ENCODE measurements at regions not wholly inside any gene's neighbourhood (a gene's known extent, or its start where the extent isn't known, plus 50 kb on each side); places are given as distances from the start of the nearest gene placed in this dataset.

DNA sequence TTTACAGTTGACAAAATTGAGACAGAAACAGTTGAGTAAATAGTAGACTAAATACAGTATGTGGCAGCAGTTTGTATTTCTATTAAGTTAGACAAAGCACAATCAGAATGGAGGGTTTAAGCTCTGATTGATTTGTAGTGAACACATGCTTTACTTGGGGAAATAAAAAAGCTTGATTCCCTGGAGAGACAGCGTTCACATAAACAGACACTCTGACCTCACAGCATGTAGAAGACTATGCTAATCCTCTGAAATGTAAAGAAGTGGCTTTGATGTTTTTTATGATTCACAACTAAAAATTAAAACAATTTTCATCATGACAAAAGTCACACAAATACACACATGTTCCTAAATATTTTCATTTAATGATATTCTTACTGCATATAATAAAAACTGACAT is 126.9 kb upstream of the FAM83B start:
- TF ChIP-seq, protein P1, sequence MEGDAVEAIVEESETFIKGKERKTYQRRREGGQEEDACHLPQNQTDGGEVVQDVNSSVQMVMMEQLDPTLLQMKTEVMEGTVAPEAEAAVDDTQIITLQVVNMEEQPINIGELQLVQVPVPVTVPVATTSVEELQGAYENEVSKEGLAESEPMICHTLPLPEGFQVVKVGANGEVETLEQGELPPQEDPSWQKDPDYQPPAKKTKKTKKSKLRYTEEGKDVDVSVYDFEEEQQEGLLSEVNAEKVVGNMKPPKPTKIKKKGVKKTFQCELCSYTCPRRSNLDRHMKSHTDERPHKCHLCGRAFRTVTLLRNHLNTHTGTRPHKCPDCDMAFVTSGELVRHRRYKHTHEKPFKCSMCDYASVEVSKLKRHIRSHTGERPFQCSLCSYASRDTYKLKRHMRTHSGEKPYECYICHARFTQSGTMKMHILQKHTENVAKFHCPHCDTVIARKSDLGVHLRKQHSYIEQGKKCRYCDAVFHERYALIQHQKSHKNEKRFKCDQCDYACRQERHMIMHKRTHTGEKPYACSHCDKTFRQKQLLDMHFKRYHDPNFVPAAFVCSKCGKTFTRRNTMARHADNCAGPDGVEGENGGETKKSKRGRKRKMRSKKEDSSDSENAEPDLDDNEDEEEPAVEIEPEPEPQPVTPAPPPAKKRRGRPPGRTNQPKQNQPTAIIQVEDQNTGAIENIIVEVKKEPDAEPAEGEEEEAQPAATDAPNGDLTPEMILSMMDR (conservative IDR thresholded peaks at IDR 0.05; ENCODE audit: low read depth in 2 of 2) = no peak
- TF ChIP-seq POLR2AphosphoS5 (IDR thresholded peaks at IDR 0.05; ENCODE audit: low read depth) (no peak), EZH2phosphoT487 (IDR thresholded peaks at IDR 0.05; ENCODE audit: unreplicated experiment) (no peak), EZH2 (IDR thresholded peaks at IDR 0.05; ENCODE audit: low read depth, unreplicated experiment) (no peak), CREB1 (CRISPR knock-in tag; IDR thresholded peaks at IDR 0.05; ENCODE audit: low read depth) (no peak), ZNF114 (CRISPR knock-in tag; IDR thresholded peaks at IDR 0.05) (no peak), JUNB (IDR thresholded peaks at IDR 0.05; ENCODE audit: unreplicated experiment) (no peak), NANOG (IDR thresholded peaks at IDR 0.05; ENCODE audit: borderline replicate concordance) (no peak), STAT1 (IDR thresholded peaks at IDR 0.05; ENCODE audit: unreplicated experiment) (no peak), ZNF331 (CRISPR knock-in tag; IDR thresholded peaks at IDR 0.05; ENCODE audit: low read depth) (no peak)
- TF ChIP-seq, protein P2, sequence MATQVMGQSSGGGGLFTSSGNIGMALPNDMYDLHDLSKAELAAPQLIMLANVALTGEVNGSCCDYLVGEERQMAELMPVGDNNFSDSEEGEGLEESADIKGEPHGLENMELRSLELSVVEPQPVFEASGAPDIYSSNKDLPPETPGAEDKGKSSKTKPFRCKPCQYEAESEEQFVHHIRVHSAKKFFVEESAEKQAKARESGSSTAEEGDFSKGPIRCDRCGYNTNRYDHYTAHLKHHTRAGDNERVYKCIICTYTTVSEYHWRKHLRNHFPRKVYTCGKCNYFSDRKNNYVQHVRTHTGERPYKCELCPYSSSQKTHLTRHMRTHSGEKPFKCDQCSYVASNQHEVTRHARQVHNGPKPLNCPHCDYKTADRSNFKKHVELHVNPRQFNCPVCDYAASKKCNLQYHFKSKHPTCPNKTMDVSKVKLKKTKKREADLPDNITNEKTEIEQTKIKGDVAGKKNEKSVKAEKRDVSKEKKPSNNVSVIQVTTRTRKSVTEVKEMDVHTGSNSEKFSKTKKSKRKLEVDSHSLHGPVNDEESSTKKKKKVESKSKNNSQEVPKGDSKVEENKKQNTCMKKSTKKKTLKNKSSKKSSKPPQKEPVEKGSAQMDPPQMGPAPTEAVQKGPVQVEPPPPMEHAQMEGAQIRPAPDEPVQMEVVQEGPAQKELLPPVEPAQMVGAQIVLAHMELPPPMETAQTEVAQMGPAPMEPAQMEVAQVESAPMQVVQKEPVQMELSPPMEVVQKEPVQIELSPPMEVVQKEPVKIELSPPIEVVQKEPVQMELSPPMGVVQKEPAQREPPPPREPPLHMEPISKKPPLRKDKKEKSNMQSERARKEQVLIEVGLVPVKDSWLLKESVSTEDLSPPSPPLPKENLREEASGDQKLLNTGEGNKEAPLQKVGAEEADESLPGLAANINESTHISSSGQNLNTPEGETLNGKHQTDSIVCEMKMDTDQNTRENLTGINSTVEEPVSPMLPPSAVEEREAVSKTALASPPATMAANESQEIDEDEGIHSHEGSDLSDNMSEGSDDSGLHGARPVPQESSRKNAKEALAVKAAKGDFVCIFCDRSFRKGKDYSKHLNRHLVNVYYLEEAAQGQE (IDR thresholded peaks at IDR 0.05; ENCODE audit: unreplicated experiment) = no peak
- TF ChIP-seq, protein P3, sequence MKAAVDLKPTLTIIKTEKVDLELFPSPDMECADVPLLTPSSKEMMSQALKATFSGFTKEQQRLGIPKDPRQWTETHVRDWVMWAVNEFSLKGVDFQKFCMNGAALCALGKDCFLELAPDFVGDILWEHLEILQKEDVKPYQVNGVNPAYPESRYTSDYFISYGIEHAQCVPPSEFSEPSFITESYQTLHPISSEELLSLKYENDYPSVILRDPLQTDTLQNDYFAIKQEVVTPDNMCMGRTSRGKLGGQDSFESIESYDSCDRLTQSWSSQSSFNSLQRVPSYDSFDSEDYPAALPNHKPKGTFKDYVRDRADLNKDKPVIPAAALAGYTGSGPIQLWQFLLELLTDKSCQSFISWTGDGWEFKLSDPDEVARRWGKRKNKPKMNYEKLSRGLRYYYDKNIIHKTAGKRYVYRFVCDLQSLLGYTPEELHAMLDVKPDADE (IDR thresholded peaks at IDR 0.05) = no peak
- TF ChIP-seq, protein P4, sequence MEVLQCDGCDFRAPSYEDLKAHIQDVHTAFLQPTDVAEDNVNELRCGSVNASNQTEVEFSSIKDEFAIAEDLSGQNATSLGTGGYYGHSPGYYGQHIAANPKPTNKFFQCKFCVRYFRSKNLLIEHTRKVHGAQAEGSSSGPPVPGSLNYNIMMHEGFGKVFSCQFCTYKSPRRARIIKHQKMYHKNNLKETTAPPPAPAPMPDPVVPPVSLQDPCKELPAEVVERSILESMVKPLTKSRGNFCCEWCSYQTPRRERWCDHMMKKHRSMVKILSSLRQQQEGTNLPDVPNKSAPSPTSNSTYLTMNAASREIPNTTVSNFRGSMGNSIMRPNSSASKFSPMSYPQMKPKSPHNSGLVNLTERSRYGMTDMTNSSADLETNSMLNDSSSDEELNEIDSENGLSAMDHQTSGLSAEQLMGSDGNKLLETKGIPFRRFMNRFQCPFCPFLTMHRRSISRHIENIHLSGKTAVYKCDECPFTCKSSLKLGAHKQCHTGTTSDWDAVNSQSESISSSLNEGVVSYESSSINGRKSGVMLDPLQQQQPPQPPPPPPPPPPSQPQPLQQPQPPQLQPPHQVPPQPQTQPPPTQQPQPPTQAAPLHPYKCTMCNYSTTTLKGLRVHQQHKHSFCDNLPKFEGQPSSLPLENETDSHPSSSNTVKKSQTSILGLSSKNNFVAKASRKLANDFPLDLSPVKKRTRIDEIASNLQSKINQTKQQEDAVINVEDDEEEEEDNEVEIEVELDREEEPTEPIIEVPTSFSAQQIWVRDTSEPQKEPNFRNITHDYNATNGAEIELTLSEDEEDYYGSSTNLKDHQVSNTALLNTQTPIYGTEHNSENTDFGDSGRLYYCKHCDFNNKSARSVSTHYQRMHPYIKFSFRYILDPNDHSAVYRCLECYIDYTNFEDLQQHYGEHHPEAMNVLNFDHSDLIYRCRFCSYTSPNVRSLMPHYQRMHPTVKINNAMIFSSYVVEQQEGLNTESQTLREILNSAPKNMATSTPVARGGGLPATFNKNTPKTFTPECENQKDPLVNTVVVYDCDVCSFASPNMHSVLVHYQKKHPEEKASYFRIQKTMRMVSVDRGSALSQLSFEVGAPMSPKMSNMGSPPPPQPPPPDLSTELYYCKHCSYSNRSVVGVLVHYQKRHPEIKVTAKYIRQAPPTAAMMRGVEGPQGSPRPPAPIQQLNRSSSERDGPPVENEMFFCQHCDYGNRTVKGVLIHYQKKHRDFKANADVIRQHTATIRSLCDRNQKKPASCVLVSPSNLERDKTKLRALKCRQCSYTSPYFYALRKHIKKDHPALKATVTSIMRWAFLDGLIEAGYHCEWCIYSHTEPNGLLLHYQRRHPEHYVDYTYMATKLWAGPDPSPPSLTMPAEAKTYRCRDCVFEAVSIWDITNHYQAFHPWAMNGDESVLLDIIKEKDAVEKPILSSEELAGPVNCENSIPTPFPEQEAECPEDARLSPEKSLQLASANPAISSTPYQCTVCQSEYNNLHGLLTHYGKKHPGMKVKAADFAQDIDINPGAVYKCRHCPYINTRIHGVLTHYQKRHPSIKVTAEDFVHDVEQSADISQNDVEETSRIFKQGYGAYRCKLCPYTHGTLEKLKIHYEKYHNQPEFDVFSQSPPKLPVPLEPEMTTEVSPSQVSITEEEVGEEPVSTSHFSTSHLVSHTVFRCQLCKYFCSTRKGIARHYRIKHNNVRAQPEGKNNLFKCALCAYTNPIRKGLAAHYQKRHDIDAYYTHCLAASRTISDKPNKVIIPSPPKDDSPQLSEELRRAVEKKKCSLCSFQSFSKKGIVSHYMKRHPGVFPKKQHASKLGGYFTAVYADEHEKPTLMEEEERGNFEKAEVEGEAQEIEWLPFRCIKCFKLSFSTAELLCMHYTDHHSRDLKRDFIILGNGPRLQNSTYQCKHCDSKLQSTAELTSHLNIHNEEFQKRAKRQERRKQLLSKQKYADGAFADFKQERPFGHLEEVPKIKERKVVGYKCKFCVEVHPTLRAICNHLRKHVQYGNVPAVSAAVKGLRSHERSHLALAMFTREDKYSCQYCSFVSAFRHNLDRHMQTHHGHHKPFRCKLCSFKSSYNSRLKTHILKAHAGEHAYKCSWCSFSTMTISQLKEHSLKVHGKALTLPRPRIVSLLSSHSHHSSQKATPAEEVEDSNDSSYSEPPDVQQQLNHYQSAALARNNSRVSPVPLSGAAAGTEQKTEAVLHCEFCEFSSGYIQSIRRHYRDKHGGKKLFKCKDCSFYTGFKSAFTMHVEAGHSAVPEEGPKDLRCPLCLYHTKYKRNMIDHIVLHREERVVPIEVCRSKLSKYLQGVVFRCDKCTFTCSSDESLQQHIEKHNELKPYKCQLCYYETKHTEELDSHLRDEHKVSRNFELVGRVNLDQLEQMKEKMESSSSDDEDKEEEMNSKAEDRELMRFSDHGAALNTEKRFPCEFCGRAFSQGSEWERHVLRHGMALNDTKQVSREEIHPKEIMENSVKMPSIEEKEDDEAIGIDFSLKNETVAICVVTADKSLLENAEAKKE (CRISPR knock-in tag; IDR thresholded peaks at IDR 0.05) = no peak
